Activated naive CD8-positive, alpha-beta T cell treated with anti-CD3 and anti-CD28 coated beads, Interleukin-2, amount 50 U/mL, for 24 hours (primary cell): ENCODE measurements at regions not wholly inside any gene's neighbourhood (a gene's known extent, or its start where the extent isn't known, plus 50 kb on each side); places are given as distances from the start of the nearest gene placed in this dataset.

Experiments used
- ATAC-seq: fragments of 150-1000 bp; cut with Tn5 transposase; one replicate; pipeline ENCODE4 v1.10.0; 2021
- DNase-seq: peaks from one replicate; pipeline ENCODE4 v3.0.0; 2021
- H3K27ac Mint-ChIP-seq: one replicate; pipeline ENCODE4 v1.8.0; 2021; ENCODE audit warnings: mild to moderate bottlenecking, mixed read lengths
- H3K27me3 Mint-ChIP-seq: one replicate; pipeline ENCODE4 v1.8.0; 2021; ENCODE audit warnings: mixed read lengths
- H3K36me3 Mint-ChIP-seq: one replicate; pipeline ENCODE4 v1.8.0; 2021; ENCODE audit warnings: low read depth, mixed read lengths
- H3K4me1 Mint-ChIP-seq: one replicate; pipeline ENCODE4 v1.8.0; 2021; ENCODE audit warnings: mixed read lengths
- H3K4me3 Mint-ChIP-seq: one replicate; pipeline ENCODE4 v1.8.0; 2021; ENCODE audit warnings: mild to moderate bottlenecking, moderate library complexity, mixed read lengths
- H3K9me3 Mint-ChIP-seq: one replicate; pipeline ENCODE4 v1.8.0; 2021; ENCODE audit warnings: mixed read lengths

DNA sequence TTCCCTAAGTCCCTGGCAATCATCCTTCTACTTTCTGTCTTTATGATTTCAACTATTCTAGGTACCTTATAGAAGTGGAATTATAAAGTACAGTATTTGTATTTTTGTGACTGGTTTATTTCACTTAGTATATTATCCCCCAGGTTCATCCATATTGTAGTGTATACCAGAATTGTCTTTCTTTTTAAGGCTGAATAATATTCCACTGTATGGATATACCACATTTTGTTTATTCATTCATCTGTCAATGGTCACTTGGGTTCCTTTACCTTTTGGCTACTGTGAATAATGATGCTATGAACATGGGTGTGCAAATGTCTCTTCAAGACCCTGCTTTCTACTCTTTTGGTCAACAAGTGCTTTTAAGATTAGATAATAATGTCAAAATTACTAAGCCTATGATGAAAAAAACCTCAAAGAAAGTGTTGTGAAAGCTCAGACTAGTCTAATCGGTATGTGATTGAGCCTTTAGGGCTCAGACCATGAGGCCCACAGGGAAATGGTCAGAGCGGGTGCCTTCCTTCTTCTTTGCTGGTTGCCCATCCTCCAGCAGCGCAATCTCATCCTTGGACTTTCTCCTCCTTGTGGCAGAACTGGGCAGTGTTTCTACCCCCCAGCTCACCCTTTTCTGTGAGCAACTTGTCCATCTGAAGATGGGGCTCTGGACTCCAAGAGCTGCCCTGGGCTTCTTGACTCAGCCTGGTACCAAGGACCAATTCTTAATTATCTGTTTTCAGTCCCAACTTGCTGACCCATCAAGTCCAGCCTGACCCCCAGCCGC is 105.4 kb downstream of the TTC8 start:
- DNase-seq, result no peak
- ATAC-seq, result no peak
- H3K4me1 Mint-ChIP-seq, result no peaks in the 10 kb centered on the region
- H3K9me3 Mint-ChIP-seq, result peaks cover 5% of the 10 kb centered on the region
- H3K4me3 Mint-ChIP-seq, result no peak overlapping the region
- H3K27me3 Mint-ChIP-seq, result peaks cover 8% of the 10 kb centered on the region
- no peaks in the 10 kb centered on the region for H3K36me3 Mint-ChIP-seq
- no peak overlapping the region for H3K27ac Mint-ChIP-seq

DNA sequence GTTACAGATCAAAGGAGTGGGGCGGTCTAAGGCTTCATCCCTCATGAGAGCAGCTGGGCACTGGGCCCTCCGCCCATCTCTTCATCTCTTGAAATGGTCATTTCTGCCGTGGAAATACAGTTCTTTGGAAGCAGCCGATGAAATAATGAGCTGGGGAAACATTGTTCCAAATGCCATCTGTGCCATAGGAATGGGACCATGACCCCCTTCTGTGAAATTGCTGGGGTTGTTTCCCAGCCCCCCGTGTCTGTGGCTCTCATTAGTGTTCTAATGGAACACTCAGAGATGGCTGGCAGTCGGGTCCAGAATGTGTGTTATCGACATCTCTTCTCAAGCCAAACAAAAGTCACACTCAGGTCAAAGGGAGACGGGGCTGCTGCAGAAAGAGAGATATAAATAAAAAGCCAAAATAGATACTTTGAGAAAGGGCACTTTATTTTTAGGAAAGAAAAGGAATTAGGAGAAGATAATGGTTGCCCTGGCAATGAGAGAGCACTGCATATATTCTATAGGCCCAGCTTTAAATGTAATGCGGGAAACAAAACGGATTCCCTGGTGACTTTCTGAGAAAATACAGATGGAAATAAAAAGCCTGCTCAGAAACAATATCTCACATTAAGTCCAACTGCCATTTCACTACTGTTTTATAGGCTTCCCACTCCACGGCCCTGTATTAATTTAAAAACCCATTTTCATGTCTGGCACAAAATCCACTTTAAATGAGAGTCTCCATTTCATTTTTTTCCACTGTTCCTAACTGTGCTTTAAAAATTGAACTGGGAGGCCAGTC is 107.1 kb downstream of the TTC8 start:
- peaks cover 10% of the 10 kb centered on the region for H3K27me3 Mint-ChIP-seq
- no peak overlapping the region for H3K27ac Mint-ChIP-seq
- peaks cover 5% of the 10 kb centered on the region for H3K9me3 Mint-ChIP-seq
- H3K36me3 Mint-ChIP-seq, result no peaks in the 10 kb centered on the region
- H3K4me3 Mint-ChIP-seq, result no peak overlapping the region
- no peak for DNase-seq
- no peak for ATAC-seq
- no peaks in the 10 kb centered on the region for H3K4me1 Mint-ChIP-seq

GRCh38 chr14:88933191-88933590 is 108.7 kb downstream of the TTC8 start:
- DNase-seq (no peak), ATAC-seq (no peak)
- no peak overlapping the region for H3K4me3 Mint-ChIP-seq
- no peak overlapping the region for H3K27ac Mint-ChIP-seq
- no peaks in the 10 kb centered on the region for H3K4me1 Mint-ChIP-seq
- peaks cover 12% of the 10 kb centered on the region for H3K27me3 Mint-ChIP-seq
- H3K9me3 Mint-ChIP-seq, result peaks cover 5% of the 10 kb centered on the region
- H3K36me3 Mint-ChIP-seq, result no peaks in the 10 kb centered on the region

DNA sequence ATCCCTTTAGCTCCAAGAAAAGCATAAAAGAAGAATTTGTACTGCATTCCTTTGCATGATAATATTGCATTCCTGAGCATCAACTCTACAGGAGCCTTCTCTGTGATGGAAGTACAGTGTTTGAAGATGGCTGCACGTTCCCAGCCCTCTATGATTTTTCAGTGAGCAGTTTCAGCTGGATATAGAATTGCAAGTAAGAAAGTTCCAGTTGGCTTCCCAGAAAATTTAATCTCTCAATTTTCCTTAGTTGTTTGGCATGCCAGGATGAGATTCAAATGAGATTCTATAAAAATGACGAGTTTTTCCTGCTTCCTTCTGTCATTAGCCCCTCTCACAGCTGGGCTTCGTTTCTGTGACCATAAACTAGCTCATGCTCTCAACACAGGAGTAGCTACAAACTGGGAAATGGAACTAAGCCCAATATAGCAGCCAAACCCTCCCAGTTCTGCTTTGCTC is 109.9 kb downstream of the TTC8 start:
- DNase-seq (no peak), ATAC-seq (no peak)
- no peaks in the 10 kb centered on the region for H3K36me3 Mint-ChIP-seq
- no peak overlapping the region for H3K27ac Mint-ChIP-seq
- no peak overlapping the region for H3K4me3 Mint-ChIP-seq
- H3K27me3 Mint-ChIP-seq, result peaks cover 12% of the 10 kb centered on the region
- no peaks in the 10 kb centered on the region for H3K4me1 Mint-ChIP-seq
- H3K9me3 Mint-ChIP-seq, result peaks cover 5% of the 10 kb centered on the region

DNA sequence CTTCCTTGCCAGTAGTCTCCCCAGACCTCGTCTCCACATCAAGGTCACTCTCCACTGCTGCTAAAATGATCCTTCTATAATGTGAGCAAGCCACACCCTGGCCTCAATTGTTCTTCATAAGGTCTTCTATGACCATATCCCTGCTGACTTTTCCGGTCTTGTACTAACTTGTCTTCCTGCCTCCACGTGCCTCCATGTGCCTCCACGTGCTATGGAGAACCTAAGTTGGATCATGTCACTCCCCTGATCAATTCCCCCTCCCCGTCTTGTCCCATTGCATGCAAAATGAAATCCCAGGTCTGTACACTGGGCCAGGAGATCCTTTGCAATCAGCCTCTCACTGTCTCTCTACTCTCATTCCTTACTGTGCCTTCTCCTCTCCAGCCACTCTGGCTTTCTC is 110.6 kb downstream of the TTC8 start:
- ATAC-seq, result no peak
- H3K27me3 Mint-ChIP-seq, result peaks cover 12% of the 10 kb centered on the region
- H3K36me3 Mint-ChIP-seq, result no peaks in the 10 kb centered on the region

DNA sequence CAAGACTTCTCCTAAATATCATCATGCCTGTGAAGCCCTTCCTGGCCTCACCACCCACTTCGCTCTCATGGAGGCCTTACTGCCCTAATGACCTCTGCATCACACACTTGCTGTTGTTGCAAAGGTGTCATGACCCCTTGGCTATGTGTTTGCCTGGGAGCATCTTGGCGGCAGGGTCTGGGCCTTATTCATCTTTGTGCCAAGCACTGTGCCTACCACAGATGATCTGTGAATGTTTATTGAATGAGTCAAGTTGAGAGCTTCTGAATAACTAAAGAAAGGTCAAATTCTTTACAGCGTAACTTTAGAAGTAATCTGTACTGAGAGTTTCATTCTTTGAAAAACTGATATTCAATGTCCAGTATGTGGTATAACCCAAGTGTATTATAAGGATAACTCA is 113.3 kb downstream of the TTC8 start:
- ATAC-seq (no peak), DNase-seq (no peak)
- peaks cover 11% of the 10 kb centered on the region for H3K27me3 Mint-ChIP-seq
- no peaks in the 10 kb centered on the region for H3K9me3 Mint-ChIP-seq
- no peak overlapping the region for H3K27ac Mint-ChIP-seq
- no peak overlapping the region for H3K4me3 Mint-ChIP-seq
- no peaks in the 10 kb centered on the region for H3K4me1 Mint-ChIP-seq
- H3K36me3 Mint-ChIP-seq, result no peaks in the 10 kb centered on the region

More for the DNA sequence above, 110.6 kb downstream of the TTC8 start:
- H3K9me3 Mint-ChIP-seq, result no peaks in the 10 kb centered on the region
- DNase-seq, result no peak
- no peaks in the 10 kb centered on the region for H3K4me1 Mint-ChIP-seq
- H3K4me3 Mint-ChIP-seq, result no peak overlapping the region
- H3K27ac Mint-ChIP-seq, result no peak overlapping the region

- H3K4me3 Mint-ChIP-seq, result no peak overlapping the region
- no peaks in the 10 kb centered on the region for H3K36me3 Mint-ChIP-seq
- DNase-seq, result no peak
- no peak overlapping the region for H3K27ac Mint-ChIP-seq
- no peak for ATAC-seq
- H3K4me1 Mint-ChIP-seq, result no peaks in the 10 kb centered on the region
- H3K9me3 Mint-ChIP-seq, result no peaks in the 10 kb centered on the region
- H3K27me3 Mint-ChIP-seq, result peaks cover 14% of the 10 kb centered on the region
These were observed 116.2 kb downstream of the TTC8 start for GRCh38 chr14:88940671-88941070.

- no peaks in the 10 kb centered on the region for H3K4me1 Mint-ChIP-seq
- peaks cover 17% of the 10 kb centered on the region for H3K27me3 Mint-ChIP-seq
These were observed 117.0 kb downstream of the TTC8 start for GRCh38 chr14:88941414-88941813.

GRCh38 chr14:88947646-88948598 is 123.5 kb downstream of the TTC8 start:
- Mint-ChIP-seq H3K4me3 (no peak overlapping the region), H3K36me3 (peaks cover 2% of the 10 kb centered on the region), H3K9me3 (peaks cover 26% of the 10 kb centered on the region), H3K27me3 (peaks cover 9% of the 10 kb centered on the region), H3K27ac (no peak overlapping the region), H3K4me1 (no peaks in the 10 kb centered on the region)
- DNase-seq (no peak), ATAC-seq (no peak)

More at GRCh38 chr14:88941414-88941813, 117.0 kb downstream of the TTC8 start:
- Mint-ChIP-seq H3K27ac (no peak overlapping the region), H3K9me3 (no peaks in the 10 kb centered on the region), H3K4me3 (no peak overlapping the region), H3K36me3 (no peaks in the 10 kb centered on the region)
- no peak for DNase-seq
- no peak for ATAC-seq

DNA sequence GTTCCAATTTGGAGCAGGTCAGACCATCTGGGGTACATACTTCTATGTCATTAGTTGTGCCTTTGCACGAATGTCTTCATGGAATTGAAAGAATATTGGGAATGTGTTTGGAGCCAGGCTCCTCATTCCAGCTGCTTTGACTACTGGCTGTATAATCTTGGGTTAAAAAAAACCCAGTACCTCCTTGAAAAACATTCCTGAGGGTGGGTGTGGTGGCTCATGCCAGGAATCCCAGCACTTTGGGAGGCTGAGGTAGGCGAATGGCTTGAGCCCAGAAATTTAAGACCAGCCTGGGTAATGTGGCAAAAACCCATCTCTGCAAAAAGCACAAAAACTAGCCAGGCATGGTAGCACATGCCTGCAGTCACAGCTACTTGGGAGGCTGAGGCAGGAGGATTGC is 125.6 kb downstream of the TTC8 start:
- Mint-ChIP-seq H3K27me3 (peaks cover 3% of the 10 kb centered on the region), H3K4me1 (no peaks in the 10 kb centered on the region), H3K4me3 (no peak overlapping the region), H3K36me3 (peaks cover 2% of the 10 kb centered on the region), H3K9me3 (peaks cover 32% of the 10 kb centered on the region), H3K27ac (no peak overlapping the region)
- ATAC-seq (no peak), DNase-seq (no peak)

GRCh38 chr14:88951370-88951769 is 126.9 kb downstream of the TTC8 start:
- ATAC-seq (no peak), DNase-seq (no peak)
- Mint-ChIP-seq H3K4me3 (no peak overlapping the region), H3K27me3 (peaks cover 2% of the 10 kb centered on the region), H3K27ac (no peak overlapping the region), H3K9me3 (peaks cover 32% of the 10 kb centered on the region), H3K36me3 (peaks cover 2% of the 10 kb centered on the region), H3K4me1 (no peaks in the 10 kb centered on the region)

DNA sequence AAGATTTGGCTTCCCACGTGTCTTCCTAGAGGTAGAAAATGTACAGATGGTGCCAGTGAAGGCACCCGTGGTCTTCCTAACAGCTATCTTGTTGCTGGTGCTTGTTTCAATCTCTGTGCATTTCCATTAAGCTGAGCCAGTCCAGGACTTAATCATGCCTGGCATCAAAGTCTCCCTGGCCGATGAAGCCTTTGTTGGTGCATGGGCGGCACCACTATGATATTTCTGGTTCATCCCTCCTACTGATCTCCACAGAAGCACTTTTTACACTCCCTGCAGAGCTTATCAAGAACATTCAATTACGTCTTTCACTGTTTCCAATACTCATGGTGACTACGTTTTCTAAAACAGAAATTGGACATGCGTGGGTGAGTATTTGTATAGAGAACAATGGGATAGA is 128.4 kb downstream of the TTC8 start:
- H3K4me1 Mint-ChIP-seq, result no peaks in the 10 kb centered on the region
- no peak for ATAC-seq

DNA sequence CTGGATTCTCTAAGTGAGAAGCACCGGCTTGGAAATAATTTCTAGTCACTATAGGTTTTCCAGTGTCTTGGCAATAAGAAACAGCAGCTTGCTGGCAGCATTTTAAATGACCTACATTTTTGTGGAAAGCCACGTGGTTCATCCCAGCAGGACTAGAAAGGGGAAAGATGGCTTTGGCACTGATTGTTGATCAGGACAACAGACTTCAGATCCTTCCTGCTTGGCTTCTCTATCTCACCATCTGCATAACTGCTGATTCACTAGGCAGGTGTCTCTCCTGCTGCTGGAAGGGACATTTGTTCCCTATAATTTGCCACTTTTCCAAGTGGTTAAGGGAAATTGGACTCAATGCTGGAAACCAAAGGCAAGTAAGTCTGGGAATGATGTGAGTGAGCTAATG is 131.0 kb downstream of the TTC8 start:
- ATAC-seq, result no peak
- DNase-seq, result no peak
- no peaks in the 10 kb centered on the region for H3K4me1 Mint-ChIP-seq
- no peak overlapping the region for H3K4me3 Mint-ChIP-seq
- H3K36me3 Mint-ChIP-seq, result peaks cover 2% of the 10 kb centered on the region
- peaks cover 5% of the 10 kb centered on the region for H3K27me3 Mint-ChIP-seq
- no peak overlapping the region for H3K27ac Mint-ChIP-seq
- peaks cover 31% of the 10 kb centered on the region for H3K9me3 Mint-ChIP-seq

More for the DNA sequence above, 128.4 kb downstream of the TTC8 start:
- peaks cover 2% of the 10 kb centered on the region for H3K36me3 Mint-ChIP-seq
- H3K4me3 Mint-ChIP-seq, result no peak overlapping the region
- H3K27me3 Mint-ChIP-seq, result peaks cover 5% of the 10 kb centered on the region
- H3K9me3 Mint-ChIP-seq, result peaks cover 32% of the 10 kb centered on the region
- DNase-seq, result no peak
- H3K27ac Mint-ChIP-seq, result no peak overlapping the region

- Mint-ChIP-seq H3K4me3 (no peak overlapping the region), H3K4me1 (no peaks in the 10 kb centered on the region), H3K27me3 (peaks cover 13% of the 10 kb centered on the region), H3K36me3 (no peaks in the 10 kb centered on the region), H3K9me3 (no peaks in the 10 kb centered on the region), H3K27ac (no peak overlapping the region)
- ATAC-seq (no peak), DNase-seq (no peak)
These were observed 136.0 kb downstream of the TTC8 start for GRCh38 chr14:88960496-88960895.
